HG03442 (cell line): ENCODE measurements at regions not wholly inside any gene's neighbourhood (a gene's known extent, or its start where the extent isn't known, plus 50 kb on each side); places are given as distances from the start of the nearest gene placed in this dataset.

Experiments
- ATAC-seq: cut with Tn5 transposase; IDR thresholded peaks from one replicate; pipeline ENCODE4 v1.9.1; 2021; ENCODE audit warnings: mild to moderate bottlenecking, moderate library complexity; ENCODE audit not compliant: unreplicated experiment

DNA sequence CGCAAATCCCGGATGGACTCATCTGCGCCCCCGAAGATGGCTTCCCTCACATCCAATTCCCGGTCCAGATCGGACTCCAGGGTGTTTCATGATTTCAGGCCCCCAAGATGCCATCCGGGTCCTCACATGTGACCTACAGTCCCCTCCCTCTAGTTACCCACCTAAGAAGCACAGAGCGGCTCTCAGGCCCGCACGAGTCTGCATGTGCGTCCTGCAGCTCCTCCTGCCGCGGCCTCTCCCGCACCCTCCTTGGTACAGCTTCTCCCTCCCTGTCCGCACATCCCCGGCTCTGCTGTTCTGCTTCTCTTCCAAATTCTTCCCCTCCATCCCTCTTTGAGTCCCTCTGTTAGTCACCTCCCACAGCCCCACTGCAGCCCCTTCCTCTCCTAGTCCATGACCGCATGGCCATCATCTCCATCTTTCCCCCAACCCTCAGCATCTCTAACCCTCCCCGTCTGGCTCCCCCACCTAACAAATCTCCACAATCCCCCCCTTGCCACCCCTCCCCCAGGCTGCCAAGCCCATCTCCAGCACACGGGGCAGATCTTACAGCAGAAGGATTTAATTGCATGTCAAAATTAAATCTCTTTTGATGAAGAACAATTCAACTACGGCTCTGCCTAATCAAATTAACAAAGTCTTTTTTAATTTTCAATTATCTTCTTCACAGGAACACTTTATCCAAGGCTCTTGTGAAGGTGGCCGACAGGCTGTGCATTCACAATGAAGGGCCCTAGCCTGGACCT is 231.0 kb downstream of the RBFOX3 start:
- no peak for ATAC-seq

DNA sequence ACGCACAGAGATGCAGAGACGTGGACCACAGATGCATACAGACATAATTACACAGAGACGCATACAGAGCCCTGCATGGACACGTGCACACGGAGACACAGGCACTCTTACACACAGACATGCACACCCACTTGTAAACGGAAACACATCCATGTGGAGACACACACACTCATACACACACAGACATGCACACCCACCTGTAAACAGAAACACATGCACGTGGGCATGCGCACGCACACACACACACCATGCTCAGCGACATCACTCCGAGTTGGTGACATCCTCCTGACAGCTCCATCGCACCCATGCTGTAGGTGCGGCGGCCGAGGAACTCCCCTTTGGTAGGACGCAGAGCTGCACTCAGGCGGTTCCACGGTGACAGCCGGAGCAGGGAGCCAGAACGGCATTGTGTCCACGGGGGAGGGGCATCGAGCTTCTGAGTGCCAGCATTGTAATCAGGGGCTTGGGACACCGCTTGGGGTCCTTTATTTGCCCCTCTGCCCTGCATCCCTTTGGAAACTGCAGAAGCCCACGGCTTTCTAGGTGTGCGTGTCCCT is 233.5 kb downstream of the RBFOX3 start:
- no peak for ATAC-seq

DNA sequence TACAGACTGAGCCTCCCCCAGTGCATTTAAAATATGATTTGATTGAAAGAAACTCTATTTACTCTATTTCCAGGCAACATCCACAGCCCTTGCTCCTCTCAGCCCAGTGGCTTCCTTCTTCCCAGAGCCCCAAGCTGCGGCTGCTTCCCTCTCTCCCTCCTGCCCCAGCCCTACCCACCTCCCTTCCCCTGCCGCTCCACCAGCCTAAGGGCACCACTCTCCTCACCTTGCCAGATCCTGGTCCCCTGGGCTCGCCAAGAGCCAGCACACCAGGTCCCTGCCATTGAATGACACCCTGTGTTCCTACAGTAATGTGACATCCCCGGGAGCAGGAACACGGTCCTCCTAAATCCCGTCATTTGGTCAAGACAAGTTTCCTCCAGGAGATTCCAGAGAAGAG is 236.0 kb downstream of the RBFOX3 start:
- ATAC-seq: no peak

DNA sequence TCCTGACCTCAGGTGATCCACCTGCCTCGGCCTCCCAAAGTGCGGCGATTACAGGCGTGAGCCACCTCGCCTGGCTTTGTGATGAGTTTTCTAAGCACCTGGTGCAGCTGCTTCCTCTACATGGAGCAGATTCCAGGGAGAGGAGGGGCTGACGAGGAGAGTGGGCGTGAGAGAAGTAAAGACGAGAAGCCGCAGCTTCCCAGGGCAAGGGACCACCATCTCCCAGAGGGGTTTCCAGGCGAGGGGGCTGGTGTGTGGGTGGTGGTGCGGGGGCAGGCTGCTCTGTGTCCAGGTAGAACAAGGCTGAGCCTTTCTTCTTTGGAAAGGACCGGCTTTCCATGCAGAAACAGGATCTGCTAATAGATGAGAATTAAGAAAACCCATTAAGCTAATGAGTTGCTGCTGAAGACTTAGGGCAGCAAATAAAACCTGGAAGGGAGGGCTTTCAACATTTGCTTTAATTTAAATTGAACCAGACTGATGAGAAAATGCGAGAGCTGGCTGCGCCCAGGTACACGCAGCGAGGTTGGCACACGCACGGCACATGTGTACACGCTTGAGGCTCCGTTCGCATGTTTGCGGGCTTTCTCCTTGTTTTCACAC is 236.7 kb downstream of the RBFOX3 start:
- ATAC-seq: no peak

DNA sequence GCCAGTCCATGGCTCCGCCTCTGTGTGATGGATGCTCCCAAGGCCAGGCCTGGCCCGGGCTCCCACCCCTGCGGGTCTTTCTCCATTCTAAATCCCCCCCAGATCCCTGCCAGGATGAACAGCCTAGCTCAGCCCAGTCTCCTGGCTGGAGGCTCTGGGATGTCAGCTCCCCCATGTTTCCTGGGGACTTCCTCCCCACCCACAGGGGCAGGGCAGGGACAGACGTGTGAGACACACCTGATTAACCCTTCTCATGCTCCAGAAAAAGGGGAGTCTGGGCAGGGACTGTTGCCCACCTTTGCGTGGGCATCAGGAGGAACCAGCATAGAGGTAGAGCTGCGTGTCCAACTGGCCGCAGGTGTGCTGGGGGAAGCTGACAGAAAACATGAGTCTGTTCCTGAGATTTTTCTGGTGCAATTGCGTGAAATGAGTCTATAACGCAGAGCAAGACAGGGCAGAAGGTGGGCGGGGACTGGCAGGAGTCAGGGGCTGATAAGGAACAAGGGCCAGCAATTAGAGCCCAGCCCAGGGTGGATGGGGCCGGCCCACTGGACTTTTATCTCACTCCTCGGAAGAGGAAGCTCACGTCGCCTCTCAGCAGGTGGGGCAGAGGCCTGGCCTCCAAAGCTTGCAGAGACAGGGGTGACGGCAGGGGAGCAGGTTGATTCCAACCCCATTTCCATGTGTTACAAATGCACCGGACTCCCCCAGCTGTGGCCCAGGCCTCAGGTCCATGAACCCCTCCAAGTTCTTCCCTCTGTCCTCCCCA is 238.2 kb downstream of the RBFOX3 start:
- no peak for ATAC-seq

DNA sequence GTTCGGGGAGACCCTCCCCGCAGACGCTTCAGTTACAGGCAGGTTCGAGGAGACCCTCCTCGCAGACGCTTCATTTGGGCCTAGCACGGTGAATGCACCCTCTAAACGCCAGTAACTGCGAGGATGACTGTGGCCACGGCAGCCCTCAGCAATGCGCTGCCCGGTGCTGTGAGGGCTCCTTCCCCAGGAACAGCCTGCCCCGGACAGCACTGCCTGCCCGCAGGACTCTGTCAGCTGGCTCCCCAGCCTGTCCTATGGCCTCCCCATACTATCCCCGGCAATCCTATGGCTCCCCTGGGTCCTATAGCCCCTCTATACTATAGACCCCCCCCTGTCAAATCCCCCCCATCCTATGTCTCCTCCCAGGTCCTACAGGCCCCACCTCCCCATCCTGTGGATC is 238.9 kb downstream of the RBFOX3 start:
- no peak for ATAC-seq

DNA sequence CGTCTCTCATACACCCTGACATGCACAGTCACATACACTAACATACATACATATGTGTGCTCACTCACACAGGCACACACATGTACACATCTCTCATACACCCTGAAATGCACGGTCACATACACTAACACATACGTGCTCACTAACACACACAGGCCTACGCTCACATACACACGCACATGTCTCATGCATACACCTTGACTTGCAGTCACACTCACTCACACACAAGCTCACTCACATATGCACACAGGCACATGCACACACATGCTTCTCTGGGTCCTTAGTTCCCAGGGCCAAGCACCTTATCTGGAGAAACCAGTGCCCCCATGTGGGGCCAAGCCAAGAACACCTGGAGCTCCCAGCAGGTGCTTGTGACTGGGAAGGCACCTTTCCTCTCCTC is 240.3 kb downstream of the RBFOX3 start:
- no peak for ATAC-seq

DNA sequence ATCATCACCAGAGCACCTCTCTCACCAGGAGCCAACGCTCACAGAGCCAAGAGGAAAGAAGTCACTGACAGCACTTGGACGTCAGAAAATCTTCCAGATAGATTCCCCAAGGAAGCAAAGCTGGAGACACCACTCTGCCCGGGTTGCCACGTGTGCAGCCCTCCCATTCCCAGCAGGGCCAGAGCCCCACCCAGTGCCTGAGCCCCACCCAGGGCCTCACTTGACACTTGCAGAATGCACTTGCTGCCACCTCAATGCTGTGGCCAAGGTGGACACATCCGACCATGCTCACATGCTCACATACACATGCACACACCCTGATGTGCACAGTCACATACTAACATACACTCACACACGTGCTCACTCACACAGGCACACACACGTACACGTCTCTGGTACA is 240.7 kb downstream of the RBFOX3 start:
- ATAC-seq: no peak

DNA sequence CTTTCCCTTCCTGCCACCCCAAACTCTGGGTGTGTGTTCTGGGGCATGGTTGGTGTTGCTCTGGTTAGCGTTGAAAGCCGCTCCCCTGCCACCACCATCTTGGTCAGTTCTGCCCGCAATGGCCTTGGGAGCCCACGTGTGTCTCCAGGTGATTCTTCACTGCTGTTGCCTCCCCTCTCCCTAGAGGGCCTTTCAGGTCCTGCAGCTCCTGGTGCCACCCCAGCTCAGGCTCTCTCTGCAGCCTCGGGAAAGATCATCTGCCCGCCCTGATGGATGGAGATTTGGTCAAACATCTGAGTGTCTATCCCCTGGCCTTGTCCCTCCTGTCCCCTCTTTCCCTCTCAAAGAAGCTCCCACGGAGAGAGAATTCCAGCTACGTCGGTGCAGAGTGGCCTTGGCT is 241.3 kb downstream of the RBFOX3 start:
- no peak for ATAC-seq

DNA sequence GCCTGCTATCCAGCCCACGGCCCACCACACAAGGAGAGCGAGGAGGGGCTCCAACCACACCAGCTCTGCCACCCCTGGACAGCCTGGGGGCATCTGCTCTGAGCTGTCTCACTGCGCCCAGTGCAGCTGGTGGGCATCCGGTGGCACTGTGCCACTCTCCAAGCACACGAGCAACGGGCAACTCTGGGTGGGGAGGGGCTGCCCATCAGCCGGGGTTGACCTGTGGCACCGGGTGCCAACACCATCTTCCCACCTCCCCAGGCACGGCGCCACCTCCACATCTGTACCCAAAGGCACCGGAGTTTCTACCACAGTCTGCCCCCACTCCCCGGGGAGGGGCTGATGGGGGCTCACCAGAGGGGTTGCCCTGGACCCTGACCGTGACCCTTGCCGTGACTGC is 241.8 kb downstream of the RBFOX3 start:
- no peak for ATAC-seq

DNA sequence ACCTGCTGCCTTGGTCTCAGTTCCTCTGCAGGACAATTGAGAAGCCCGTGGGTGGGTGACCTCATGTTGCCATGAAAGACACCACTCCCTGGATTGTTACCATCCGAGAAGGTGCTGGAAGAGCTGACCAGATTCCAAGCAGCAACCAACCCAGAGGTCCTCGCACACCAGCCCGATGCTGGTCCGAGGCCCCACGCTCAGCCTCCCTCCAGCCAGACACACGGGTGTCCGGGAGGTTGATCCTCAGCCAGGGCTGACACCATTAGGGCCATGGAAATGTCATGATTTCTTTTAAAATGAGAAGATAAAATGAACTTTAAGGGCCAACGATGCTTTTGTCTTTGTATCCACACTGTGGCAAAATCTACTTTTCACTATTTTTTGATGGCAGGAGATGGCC is 242.3 kb downstream of the RBFOX3 start:
- ATAC-seq: no peak

DNA sequence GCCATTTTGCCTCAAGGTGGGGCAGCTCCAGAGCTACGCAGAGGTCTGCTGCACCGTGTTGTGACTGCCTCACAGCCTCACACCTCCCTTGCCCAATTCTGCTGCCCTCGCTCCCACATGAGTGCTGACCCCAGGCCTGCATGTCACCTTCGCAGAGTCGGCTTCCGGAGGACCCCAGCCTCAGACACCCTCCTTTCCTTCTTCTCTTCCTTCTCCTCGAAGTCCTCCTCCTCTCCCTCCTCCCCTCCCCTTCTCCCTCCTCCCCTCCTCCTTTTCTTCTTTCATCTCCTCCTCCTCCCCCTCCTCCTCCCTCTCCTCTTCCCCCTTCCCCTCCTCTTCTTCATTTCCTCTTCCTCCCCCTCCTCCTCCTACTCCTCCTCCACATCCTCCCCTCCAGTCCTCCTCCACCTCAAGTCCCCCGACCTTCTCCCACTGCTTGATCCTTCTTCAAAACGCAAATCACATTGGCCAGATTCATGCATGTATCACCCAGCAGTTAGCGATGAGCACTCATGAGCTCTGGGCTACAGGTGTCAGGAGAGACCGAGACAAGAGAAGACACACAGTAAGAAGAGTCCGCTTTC is 243.8 kb downstream of the RBFOX3 start:
- ATAC-seq: no peak

DNA sequence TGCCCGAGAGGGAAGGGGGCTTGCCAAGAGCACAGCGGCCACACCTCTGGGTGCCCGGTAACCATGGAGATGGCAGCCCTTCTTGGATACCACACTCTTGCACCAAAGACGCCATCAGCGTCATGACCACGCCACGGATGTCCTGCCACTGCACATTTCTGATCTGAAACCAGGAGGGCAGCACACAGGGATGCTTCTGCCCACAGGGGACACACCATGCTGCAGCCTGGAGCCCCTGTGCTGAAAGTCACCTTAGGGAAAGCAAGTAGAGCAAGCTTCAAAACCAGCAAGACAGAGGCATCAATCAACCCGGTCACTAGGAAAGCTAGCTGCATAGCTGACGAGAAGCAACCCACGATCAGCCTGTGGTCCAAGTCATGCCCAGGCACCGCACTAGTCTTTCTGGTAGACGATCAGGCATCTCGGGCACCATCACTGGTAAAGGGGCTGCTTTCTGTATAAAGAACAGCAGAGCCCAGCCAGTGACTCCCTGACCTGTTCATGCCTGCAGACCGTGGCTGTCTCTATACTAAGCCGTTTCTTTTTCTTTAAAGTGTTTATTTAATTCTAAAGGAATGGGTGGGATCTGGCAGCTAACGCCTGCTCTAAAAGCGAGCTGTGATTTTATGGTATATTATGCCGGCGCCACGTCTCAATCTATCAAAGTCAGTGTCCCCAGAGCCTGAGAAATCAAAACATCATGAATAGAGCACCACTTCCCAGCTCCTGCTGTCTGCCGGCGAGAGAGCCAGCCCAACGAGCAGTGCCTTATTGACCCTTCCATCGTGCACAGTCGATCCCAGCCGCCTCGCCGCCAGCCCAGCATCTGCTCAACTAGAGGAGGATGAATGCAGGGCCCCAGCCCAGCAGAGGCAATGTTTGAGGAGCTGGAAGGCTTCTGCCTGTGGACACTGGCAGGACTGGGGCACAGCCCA is 244.7 kb downstream of the RBFOX3 start:
- no peak for ATAC-seq

DNA sequence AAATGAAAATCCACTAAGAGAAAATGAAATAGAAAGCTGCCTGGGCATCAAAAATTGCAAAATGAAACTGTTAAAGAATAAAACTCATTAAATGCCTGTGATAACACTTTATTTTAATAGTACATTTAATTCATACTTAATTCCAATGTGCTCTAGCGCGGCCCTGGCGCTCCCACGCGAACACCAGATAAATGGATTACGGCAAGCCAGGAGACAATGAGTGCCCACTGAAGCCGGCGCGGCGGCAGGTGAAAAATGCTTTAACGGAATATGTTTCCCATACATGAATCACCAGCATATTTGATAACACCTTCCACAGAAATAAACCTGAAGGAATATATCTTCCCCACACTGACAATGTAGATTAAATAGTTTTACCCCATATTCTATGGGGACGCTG is 245.5 kb downstream of the RBFOX3 start:
- ATAC-seq: no peak

DNA sequence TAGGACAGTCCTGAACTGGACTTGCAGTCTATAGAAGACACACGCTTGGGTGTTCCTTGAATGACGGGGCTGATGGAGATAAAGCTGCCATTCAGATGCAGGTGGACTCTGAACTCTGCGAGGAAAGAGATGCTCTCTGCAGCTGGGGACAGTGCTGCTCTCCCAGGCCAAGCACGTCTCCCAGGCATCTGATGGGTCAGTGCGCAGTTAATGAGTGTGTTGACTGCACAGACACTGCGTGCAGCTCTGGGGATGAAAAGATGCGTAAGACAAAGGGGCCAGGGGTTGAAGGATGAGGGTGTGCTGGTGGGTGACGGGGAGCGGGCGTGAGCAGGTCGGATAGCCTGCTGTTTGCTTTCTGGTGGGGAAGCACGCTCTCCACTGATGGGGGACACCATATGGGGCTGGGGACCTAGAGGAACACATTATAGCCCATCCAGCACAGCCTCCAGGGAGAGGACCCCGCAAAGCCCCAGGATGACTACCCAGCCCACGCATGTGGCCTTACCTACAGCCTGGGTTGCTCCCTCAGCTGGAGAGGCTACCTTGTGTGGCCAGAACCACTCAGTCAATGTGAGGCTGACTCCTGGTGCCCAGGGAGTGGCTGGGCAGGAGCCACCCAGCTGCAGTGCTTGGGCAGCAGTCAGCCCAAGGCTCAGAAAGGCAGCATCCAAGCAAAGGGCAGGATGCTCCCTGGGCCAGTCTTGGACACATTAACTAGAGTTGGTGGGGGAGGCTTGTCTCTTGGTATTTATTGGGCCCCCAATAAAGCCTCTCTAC is 246.3 kb downstream of the RBFOX3 start:
- ATAC-seq: no peak

DNA sequence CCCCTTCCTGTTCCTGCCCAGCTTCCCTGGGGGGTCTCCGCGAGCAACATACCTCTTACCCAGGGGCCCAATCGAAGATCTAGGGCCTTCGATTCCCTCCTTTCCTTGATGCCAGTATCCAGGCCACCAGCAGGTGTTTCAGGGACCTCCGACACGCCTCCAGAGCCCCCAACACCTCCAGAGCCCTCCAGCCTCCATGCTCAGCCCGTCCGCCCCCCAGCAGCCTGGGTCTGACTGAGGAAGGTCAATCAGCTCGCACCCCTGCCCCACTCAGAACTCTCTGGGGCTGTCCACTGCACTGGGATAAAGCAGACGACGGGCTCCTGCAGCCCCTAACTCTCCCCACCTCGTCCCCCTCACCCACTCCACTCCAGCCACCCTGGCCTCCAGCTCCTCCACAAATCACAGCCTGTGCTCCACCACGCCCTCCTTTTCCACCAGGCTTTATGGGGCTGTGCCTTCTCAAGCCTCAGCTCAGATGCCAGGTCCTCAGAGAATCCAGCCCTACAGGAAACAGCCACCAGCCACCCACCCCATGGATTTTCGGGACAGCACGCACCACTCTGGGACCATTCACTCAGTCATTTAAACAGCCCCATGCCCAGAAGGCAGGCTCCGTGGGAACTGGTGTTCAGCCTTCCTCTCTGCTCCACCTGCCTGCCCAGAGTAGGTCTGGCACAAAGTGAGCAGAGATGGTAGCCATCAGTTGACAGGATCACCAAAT is 247.1 kb downstream of the RBFOX3 start:
- ATAC-seq: no peak

DNA sequence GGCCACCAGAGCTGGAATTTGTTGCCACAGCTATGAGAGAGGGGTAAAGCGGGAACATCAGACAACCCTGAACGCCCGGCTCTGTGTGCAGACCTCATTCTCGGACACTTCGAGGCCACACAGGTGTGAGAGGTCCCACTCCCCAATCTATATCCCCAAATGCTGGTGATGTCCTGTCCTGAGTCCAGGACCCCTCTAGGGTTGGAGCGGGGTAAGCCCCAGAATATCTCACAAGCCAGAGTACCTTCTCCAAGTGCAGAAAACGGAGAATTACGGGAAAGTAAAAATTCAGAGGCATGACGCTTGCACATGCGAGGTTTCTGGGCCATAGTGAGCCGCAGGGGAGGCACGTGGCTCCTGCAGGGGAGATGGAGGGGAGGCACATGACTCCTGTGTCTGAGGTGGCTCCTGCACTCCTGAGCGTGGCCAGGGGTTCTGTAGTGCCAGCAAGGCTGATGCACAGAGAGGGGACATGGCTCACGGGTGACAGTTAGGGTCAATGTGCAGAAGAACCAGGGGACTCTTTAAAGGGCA is 248.0 kb downstream of the RBFOX3 start:
- ATAC-seq: no peak

DNA sequence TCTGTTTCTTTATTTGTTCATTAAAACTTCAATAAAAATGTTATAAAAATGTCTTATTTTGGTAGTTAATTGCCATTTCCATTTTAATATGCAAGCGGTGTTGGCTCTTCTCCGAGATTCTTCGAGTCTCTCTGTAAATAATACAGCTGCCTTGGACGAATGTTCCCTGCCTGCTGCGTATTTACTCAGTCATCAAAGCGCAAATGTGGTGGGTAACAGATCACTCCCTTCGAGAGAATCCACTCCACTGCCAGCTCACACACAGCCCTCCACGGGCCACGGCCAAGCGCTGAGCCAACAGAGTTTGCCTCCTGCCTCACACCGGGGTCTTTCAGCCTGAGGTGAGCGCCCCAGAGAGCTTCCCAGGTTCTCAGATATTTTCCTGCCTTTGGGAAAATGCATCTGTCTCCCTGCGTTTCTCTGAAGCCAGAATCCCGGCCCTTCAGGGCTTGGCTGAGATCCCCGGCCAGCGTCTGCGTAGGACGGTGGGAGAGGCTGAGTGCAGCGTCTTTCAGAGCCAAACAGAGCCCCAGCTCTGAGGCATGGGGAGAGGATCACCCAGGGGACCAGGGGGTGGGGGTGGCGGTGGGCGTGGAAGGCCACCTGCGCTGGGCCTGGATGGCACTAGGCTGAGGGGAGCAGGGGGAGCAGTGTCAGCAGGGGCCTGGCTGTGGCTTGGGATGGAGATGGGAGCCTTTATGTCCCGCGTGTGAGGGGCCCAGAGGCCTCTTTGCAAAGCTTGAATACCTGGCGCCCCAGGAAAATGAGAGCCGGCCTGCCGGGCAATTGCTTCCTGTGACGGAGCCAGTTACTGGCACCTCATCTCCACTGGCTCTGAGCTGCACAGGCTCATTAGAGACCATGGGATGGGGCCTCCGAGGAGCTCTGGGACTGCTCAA is 248.7 kb downstream of the RBFOX3 start:
- ATAC-seq: no peak
